BE2C (cell line): ENCODE measurements at regions not wholly inside any gene's neighbourhood (a gene's known extent, or its start where the extent isn't known, plus 50 kb on each side); places are given as distances from the start of the nearest gene placed in this dataset.

Experiments
- DNase-seq: peaks from one replicate; pipeline ENCODE4 v3.0.0-alpha.2; 2020
- H3K27me3 ChIP-seq: fragments of 250-450 bp; sonication (Bioruptor Pico); 2 replicates; pipeline ENCODE4 v1.5.1; 2020; ENCODE audit warnings: mild to moderate bottlenecking
- H3K36me3 ChIP-seq: fragments of 250-450 bp; sonication (Bioruptor Pico); 2 replicates; pipeline ENCODE4 v1.5.1; 2020; ENCODE audit warnings: mild to moderate bottlenecking
- H3K4me1 ChIP-seq: fragments of 250-450 bp; sonication (Bioruptor Pico); 2 replicates; pipeline ENCODE4 v1.5.1; 2020
- H3K4me3 ChIP-seq: 2 replicates; pipeline ENCODE4 v1.5.1; 2011; ENCODE audit warnings: low read depth, low read length
- H3K9me3 ChIP-seq: fragments of 250-450 bp; sonication (Bioruptor Pico); 2 replicates; pipeline ENCODE4 v1.5.1; 2020
- TF ChIP-seq, protein P1 (sequence below): IDR thresholded peaks from 2 replicates; pipeline ENCODE4 v1.5.1; 2012; ENCODE audit warnings: mild to moderate bottlenecking, low read depth, low read length

DNA sequence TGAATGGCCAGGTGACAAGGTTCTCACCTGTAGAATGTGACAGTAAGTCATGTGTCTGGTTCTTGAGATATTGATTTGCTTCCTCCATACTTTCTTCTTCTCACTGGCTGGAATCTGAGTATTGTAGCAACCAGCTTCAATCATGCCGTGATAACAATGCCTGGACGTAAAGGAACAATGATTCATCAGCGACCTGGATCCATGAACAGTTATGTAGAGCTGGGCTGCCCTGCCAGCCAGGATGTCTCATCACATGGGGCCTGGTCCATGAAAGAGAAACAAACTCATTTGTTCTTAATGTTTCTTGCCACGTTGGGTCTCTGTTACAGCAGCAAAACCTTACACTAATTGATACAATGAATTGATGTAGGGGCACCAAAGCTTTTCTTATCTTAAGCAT is 627.2 kb downstream of the TOX3 start:
- H3K27me3 ChIP-seq = no peaks in the 10 kb centered on the region
- TF ChIP-seq, protein P1, sequence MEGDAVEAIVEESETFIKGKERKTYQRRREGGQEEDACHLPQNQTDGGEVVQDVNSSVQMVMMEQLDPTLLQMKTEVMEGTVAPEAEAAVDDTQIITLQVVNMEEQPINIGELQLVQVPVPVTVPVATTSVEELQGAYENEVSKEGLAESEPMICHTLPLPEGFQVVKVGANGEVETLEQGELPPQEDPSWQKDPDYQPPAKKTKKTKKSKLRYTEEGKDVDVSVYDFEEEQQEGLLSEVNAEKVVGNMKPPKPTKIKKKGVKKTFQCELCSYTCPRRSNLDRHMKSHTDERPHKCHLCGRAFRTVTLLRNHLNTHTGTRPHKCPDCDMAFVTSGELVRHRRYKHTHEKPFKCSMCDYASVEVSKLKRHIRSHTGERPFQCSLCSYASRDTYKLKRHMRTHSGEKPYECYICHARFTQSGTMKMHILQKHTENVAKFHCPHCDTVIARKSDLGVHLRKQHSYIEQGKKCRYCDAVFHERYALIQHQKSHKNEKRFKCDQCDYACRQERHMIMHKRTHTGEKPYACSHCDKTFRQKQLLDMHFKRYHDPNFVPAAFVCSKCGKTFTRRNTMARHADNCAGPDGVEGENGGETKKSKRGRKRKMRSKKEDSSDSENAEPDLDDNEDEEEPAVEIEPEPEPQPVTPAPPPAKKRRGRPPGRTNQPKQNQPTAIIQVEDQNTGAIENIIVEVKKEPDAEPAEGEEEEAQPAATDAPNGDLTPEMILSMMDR = no peak
- no peaks in the 10 kb centered on the region for H3K4me1 ChIP-seq
- H3K9me3 ChIP-seq = no peaks in the 10 kb centered on the region
- H3K4me3 ChIP-seq = no peak overlapping the region
- no peak for DNase-seq
- no peaks in the 10 kb centered on the region for H3K36me3 ChIP-seq

DNA sequence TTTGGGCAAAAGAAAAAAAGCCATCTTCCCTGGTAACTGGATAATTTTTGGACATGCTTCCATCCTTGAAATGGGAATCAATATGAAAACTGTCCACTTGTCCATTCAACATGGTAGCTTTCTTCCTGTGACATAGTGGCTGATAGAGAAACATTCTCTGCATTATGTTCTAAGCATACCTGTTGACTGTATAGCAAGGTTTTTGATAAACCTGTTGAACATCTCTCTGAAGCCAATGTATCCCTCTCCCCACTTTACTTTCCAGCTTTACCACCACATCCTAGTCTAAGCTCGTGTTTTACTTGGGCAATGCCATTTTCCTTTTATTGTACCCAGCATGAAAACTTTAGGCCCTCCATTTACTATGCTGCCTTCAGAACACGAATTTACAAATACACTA is 630.1 kb downstream of the TOX3 start:
- Histone ChIP-seq H3K9me3 (no peaks in the 10 kb centered on the region), H3K36me3 (no peaks in the 10 kb centered on the region), H3K4me1 (no peaks in the 10 kb centered on the region), H3K4me3 (no peak overlapping the region), H3K27me3 (no peaks in the 10 kb centered on the region)
- TF ChIP-seq, protein P1 = no peak
- no peak for DNase-seq

- H3K9me3 ChIP-seq = no peaks in the 10 kb centered on the region
- H3K36me3 ChIP-seq = no peaks in the 10 kb centered on the region
- H3K4me3 ChIP-seq = no peak overlapping the region
- TF ChIP-seq, protein P1 = no peak
- H3K27me3 ChIP-seq = no peaks in the 10 kb centered on the region
- no peak for DNase-seq
- H3K4me1 ChIP-seq = no peaks in the 10 kb centered on the region
Measured at GRCh38 chr16:51916231-51916630, 630.7 kb downstream of the TOX3 start.

GRCh38 chr16:51907680-51908079 is 639.3 kb downstream of the TOX3 start:
- H3K9me3 ChIP-seq = no peaks in the 10 kb centered on the region
- no peak overlapping the region for H3K4me3 ChIP-seq
- H3K36me3 ChIP-seq = no peaks in the 10 kb centered on the region
- no peak for DNase-seq
- H3K27me3 ChIP-seq = no peaks in the 10 kb centered on the region
- TF ChIP-seq, protein P1 = no peak
- no peaks in the 10 kb centered on the region for H3K4me1 ChIP-seq

DNA sequence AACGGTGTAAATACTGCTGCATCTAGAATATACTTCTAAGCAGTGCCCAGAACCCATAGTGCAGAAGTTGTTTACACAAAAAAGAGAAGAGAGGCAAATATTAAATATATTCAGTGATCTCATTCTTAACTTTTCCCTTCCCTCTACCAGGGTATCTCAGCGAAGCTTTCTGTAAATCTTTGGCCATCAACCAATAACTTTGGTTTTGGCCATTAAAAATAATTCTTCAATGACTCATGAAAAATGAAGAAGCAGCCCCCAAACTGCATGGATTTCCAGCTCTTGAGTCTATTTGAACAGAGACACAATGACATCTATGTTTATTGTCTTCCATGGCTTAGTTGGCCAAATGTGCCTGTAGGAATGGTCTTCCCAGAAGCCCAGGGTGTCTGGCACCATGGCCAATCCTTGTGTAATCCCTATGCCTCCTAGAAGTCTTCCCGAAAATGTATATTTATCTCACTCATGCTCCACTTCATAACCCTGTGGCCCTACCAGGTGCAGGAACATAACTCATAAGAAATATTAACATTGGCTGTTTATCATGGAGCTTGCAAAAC is 646.6 kb downstream of the TOX3 start:
- Histone ChIP-seq H3K27me3 (no peaks in the 10 kb centered on the region), H3K36me3 (no peaks in the 10 kb centered on the region), H3K9me3 (no peaks in the 10 kb centered on the region), H3K4me1 (no peaks in the 10 kb centered on the region), H3K4me3 (no peak overlapping the region)
- TF ChIP-seq, protein P1 = no peak
- DNase-seq = no peak

DNA sequence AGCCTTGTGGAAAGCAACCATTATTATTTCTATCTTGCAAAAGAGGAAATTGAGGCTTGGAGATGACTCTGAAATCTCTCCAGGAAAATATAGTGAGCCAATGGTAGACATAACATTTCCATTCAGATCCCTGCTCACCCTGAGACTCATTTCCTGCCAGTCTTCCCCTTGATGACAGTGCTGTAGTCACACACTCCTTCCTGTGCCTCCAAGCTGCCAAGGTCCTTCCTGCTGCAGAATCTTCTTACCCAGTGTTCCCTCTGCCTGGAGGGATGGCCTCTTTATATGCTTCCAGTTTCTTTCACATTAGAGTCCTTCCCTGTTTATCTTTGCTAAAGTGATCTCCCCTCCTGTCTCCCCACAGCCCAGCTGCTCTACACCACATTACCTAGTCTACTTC is 648.1 kb downstream of the TOX3 start:
- DNase-seq = no peak
- Histone ChIP-seq H3K36me3 (no peaks in the 10 kb centered on the region), H3K4me3 (no peak overlapping the region), H3K27me3 (no peaks in the 10 kb centered on the region), H3K9me3 (no peaks in the 10 kb centered on the region; the same call in 1 of the 2 replicates), H3K4me1 (no peaks in the 10 kb centered on the region; the same call in 1 of the 2 replicates)
- TF ChIP-seq, protein P1 = no peak
